GM12892 (cell line): ENCODE measurements at regions not wholly inside any gene's neighbourhood (a gene's known extent, or its start where the extent isn't known, plus 50 kb on each side); places are given as distances from the start of the nearest gene placed in this dataset.

Experiments
- POLR2A ChIP-seq: IDR thresholded peaks from 2 replicates; pipeline ENCODE4 v1.6.1; 2011; ENCODE audit warnings: low read depth, low read length, control low read depth
- TAF1 ChIP-seq: IDR thresholded peaks from 2 replicates; pipeline ENCODE4 v1.6.1; 2011; ENCODE audit warnings: low read depth, mild to moderate bottlenecking, control low read depth, low read length, borderline replicate concordance

GRCh38 chr18:70840649-70841048, 551.8 kb downstream of the SOCS6 start:
- TF ChIP-seq POLR2A = no peak
- TF ChIP-seq TAF1 = no peak
